Astrocyte of the cerebellum (primary cell): ENCODE measurements at regions not wholly inside any gene's neighbourhood (a gene's known extent, or its start where the extent isn't known, plus 50 kb on each side); places are given as distances from the start of the nearest gene placed in this dataset.

ENCODE experiments used
- DNase-seq: peaks from one replicate; pipeline ENCODE4 v3.0.0-alpha.2; 2011; ENCODE audit warnings: low read depth
- H3K4me3 ChIP-seq: 2 replicates; pipeline ENCODE4 v1.5.1; 2011; ENCODE audit warnings: mild to moderate bottlenecking, low read depth, low read length, moderate library complexity
- CTCF ChIP-seq: IDR thresholded peaks from 2 replicates; pipeline ENCODE4 v1.5.1; 2012; ENCODE audit warnings: low read length, low read depth, moderate library complexity, mild to moderate bottlenecking; ENCODE audit errors: missing control alignments
- in situ Hi-C: cut with HindIII; loops from 2 replicates; pipeline ENCODE4 v1.10.0; 2017; ENCODE audit warnings: low sequenced_read_pairs

- H3K4me3 ChIP-seq: no peak overlapping the region
- in situ Hi-C loops: loop anchor here (5.0 kb wide), 1 partner anchor 56 kb away; no protein-coding TSS in a partner anchor
- no peak for TF ChIP-seq CTCF
- no peak for DNase-seq
Observed at GRCh38 chr9:135251331-135251761, 163.9 kb downstream of the OLFM1 start.

DNA sequence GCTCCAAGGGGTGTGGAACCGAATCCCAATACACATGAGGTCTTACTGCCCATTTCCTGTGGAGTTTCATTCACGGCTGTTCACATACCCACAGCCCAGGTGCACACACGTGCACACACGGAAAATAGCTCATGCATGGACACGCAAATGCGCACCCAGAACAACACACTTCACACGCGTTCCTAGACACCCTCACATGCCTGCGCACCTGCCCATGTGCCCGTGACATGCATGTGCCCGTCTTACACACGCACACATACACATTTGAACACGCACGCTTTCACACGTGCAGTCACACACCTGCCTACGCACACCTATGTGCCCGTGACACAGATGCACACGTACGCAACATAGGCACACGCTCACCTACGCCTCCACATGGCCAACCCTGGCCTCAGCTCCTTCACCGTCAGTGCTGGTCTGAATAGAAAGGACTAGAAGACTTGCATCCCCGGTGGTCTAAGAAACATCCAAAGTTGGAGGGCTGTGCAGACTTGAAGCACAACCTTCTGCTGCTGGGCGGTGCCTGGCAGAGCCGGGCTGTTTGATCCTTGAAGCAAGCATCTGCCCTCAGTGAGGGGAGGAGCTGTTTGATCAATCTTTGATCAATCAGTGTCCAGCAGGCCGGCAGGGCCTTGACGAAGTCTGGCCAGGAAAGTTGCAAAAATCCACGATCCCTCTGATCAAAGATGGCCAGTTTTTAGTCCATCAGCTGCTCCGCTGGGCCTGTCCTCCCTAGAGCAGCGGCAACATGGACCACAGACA lies 164.7 kb downstream of the OLFM1 start:
- H3K4me3 ChIP-seq: no peak overlapping the region
- no peak for TF ChIP-seq CTCF
- DNase-seq: no peak
- in situ Hi-C loops: loop anchor here (5.0 kb wide), 1 partner anchor 55 kb away; no protein-coding TSS in a partner anchor

GRCh38 chr9:135252980-135253304 lies 165.5 kb downstream of the OLFM1 start:
- in situ Hi-C loops: loop anchor here (5.0 kb wide), 1 partner anchor 54 kb away; no protein-coding TSS in a partner anchor
- DNase-seq: no peak
- no peak overlapping the region for H3K4me3 ChIP-seq
- TF ChIP-seq CTCF: no peak

- TF ChIP-seq CTCF: no peak
- in situ Hi-C loops: loop anchor here (5.0 kb wide), 1 partner anchor 54 kb away; no protein-coding TSS in a partner anchor
- DNase-seq: no peak
- no peak overlapping the region for H3K4me3 ChIP-seq
Observed at GRCh38 chr9:135253305-135254004, 166.0 kb downstream of the OLFM1 start.

DNA sequence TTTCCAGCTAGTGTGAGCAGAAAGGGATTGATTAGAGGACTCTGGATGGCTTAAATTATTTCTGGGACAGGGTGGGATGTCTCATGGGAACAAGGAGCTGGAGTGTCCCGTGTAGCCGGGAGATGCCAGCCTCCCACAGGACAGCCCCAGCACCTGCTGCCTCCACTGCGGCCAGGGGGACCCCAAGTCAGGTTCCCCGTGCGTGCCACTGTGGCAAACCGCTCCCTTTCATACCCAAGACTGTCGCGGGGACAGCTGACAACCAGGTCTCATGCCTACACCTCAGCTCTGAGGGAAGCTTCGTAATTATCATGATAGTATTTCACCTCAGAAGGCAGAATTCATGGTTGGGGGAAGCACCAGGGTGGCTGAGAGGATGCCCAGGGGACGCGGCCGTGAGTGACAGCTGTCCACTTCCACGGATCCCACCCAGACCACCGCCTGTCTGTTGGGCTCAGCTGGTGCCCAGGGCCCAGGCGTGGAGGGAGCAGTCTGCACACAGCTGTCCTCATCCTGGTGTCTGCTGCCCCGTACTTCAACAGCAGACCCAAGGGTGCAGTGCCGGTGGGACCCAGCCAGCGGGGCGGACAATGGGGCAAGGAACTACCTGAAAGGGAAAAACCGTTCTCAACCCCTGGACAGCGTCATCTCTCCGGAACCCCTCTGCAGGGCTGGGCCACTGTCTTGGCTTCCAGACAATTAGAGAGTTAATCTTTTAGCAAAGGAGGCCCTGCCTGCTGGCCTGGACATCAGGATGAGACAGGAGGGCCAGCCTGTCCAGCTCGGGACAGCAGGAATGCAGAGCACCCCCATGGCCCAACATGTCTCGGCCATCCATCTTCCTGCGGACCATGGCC lies 166.9 kb downstream of the OLFM1 start:
- no peak overlapping the region for H3K4me3 ChIP-seq
- DNase-seq: no peak
- in situ Hi-C loops: loop anchor here (5.0 kb wide), 1 partner anchor 53 kb away; no protein-coding TSS in a partner anchor
- no peak for TF ChIP-seq CTCF
